ENCODE measurements at regions not wholly inside any gene's neighbourhood (a gene's known extent, or its start where the extent isn't known, plus 50 kb on each side); places are given as distances from the start of the nearest gene placed in this dataset.
A peak's percentile ranks its signal among the peaks of the same experiment; 100 is the strongest.

DNA sequence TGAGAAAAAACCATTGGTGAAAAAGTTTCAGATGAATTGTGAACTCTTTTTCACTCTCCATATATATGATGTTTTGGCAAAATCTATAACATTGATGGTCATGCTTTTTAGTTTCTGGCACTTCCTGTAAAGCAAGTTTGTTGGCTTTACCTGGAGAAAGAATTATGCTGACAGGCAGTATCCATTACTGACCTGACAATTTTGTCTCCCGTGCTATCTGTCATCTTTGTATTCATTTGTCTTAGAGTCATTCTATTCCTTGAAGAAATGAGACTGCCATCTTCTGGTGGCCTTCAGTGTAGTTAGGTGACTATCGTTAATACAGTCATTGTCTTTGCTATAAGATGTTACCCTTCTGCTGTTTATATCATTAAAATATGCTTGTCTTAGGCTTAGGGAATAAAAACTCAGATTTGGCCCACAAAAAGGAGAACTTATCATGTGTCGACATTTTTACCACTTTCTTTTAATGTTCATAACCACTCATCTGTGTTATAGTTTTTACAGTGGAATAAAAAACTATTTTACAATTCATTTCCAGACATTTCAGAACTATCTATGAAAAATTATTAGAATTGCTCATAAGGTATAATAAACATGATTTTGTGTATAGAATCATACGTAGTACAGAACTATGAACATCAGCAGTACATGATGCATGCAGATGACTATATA is 707.0 kb downstream of the EPM2A start (continued):
- TF ChIP-seq ZBTB7A (CRISPR knock-in tag; IDR thresholded peaks at IDR 0.05) (no peak), PHF20 (CRISPR knock-in tag; IDR thresholded peaks at IDR 0.05) (no peak), NRL (CRISPR knock-in tag; IDR thresholded peaks at IDR 0.05; ENCODE audit: borderline replicate concordance) (no peak), HIVEP1 (CRISPR knock-in tag; IDR thresholded peaks at IDR 0.05) (no peak), ZFY (CRISPR knock-in tag; IDR thresholded peaks at IDR 0.05) (no peak), ZSCAN29 (CRISPR knock-in tag; conservative IDR thresholded peaks at IDR 0.05) (no peak), PRDM10 (CRISPR knock-in tag; IDR thresholded peaks at IDR 0.05; ENCODE audit: low read depth) (no peak), ZKSCAN8 (CRISPR knock-in tag; IDR thresholded peaks at IDR 0.05; ENCODE audit: borderline replicate concordance) (no peak), ELF3 (CRISPR knock-in tag; IDR thresholded peaks at IDR 0.05) (peak; percentile 36; the same call in 1 of the 2 replicates), SMC3 (IDR thresholded peaks at IDR 0.05; ENCODE audit: low read length) (no peak), HDAC2 (CRISPR knock-in tag; IDR thresholded peaks at IDR 0.05) (no peak), ATF2 (CRISPR knock-in tag; IDR thresholded peaks at IDR 0.05) (no peak), GLMP (CRISPR knock-in tag; IDR thresholded peaks at IDR 0.05; ENCODE audit: borderline replicate concordance) (no peak), ZSCAN30 (CRISPR knock-in tag; IDR thresholded peaks at IDR 0.05) (no peak), SIX4 (CRISPR knock-in tag; IDR thresholded peaks at IDR 0.05) (no peak)
- TF ChIP-seq, protein P1, sequence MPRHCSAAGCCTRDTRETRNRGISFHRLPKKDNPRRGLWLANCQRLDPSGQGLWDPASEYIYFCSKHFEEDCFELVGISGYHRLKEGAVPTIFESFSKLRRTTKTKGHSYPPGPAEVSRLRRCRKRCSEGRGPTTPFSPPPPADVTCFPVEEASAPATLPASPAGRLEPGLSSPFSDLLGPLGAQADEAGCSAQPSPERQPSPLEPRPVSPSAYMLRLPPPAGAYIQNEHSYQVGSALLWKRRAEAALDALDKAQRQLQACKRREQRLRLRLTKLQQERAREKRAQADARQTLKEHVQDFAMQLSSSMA (CRISPR knock-in tag; IDR thresholded peaks at IDR 0.05) = no peak
- TF ChIP-seq, protein P2, sequence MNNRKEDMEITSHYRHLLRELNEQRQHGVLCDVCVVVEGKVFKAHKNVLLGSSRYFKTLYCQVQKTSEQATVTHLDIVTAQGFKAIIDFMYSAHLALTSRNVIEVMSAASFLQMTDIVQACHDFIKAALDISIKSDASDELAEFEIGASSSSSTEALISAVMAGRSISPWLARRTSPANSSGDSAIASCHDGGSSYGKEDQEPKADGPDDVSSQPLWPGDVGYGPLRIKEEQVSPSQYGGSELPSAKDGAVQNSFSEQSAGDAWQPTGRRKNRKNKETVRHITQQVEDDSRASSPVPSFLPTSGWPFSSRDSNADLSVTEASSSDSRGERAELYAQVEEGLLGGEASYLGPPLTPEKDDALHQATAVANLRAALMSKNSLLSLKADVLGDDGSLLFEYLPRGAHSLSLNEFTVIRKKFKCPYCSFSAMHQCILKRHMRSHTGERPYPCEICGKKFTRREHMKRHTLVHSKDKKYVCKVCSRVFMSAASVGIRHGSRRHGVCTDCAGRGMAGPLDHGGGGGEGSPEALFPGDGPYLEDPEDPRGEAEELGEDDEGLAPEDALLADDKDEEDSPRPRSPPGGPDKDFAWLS (CRISPR knock-in tag; IDR thresholded peaks at IDR 0.05; ENCODE audit: borderline replicate concordance) = no peak
- TF ChIP-seq, protein P3, sequence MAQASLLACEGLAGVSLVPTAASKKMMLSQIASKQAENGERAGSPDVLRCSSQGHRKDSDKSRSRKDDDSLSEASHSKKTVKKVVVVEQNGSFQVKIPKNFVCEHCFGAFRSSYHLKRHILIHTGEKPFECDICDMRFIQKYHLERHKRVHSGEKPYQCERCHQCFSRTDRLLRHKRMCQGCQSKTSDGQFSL (CRISPR knock-in tag; IDR thresholded peaks at IDR 0.05) = no peak
- TF ChIP-seq, protein P4, sequence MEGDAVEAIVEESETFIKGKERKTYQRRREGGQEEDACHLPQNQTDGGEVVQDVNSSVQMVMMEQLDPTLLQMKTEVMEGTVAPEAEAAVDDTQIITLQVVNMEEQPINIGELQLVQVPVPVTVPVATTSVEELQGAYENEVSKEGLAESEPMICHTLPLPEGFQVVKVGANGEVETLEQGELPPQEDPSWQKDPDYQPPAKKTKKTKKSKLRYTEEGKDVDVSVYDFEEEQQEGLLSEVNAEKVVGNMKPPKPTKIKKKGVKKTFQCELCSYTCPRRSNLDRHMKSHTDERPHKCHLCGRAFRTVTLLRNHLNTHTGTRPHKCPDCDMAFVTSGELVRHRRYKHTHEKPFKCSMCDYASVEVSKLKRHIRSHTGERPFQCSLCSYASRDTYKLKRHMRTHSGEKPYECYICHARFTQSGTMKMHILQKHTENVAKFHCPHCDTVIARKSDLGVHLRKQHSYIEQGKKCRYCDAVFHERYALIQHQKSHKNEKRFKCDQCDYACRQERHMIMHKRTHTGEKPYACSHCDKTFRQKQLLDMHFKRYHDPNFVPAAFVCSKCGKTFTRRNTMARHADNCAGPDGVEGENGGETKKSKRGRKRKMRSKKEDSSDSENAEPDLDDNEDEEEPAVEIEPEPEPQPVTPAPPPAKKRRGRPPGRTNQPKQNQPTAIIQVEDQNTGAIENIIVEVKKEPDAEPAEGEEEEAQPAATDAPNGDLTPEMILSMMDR (CRISPR knock-in tag; IDR thresholded peaks at IDR 0.05) = peak; percentile 65

Data from HepG2 (cell line).